ENCODE measurements at regions not wholly inside any gene's neighbourhood (a gene's known extent, or its start where the extent isn't known, plus 50 kb on each side); places are given as distances from the start of the nearest gene placed in this dataset.

GRCh38 chr2:64809216-64809615, 155.5 kb upstream of the SERTAD2 start:
- TF ChIP-seq, protein P1, sequence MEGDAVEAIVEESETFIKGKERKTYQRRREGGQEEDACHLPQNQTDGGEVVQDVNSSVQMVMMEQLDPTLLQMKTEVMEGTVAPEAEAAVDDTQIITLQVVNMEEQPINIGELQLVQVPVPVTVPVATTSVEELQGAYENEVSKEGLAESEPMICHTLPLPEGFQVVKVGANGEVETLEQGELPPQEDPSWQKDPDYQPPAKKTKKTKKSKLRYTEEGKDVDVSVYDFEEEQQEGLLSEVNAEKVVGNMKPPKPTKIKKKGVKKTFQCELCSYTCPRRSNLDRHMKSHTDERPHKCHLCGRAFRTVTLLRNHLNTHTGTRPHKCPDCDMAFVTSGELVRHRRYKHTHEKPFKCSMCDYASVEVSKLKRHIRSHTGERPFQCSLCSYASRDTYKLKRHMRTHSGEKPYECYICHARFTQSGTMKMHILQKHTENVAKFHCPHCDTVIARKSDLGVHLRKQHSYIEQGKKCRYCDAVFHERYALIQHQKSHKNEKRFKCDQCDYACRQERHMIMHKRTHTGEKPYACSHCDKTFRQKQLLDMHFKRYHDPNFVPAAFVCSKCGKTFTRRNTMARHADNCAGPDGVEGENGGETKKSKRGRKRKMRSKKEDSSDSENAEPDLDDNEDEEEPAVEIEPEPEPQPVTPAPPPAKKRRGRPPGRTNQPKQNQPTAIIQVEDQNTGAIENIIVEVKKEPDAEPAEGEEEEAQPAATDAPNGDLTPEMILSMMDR (IDR thresholded peaks at IDR 0.05) = no peak
- TF ChIP-seq POLR2A (IDR thresholded peaks at IDR 0.05) = no peak

Measured in right lobe of liver (tissue), 4 donors.